Hepatocyte (in vitro differentiated cells): ENCODE measurements at regions not wholly inside any gene's neighbourhood (a gene's known extent, or its start where the extent isn't known, plus 50 kb on each side); places are given as distances from the start of the nearest gene placed in this dataset.

Experiments used
- EZH2 ChIP-seq: fragments of 200-600 bp; sonication (generic); IDR thresholded peaks from 2 replicates; pipeline ENCODE4 v1.6.1; 2016; ENCODE audit warnings: antibody characterized with exemption, mild to moderate bottlenecking, borderline replicate concordance
- TF ChIP-seq, protein P1 (sequence below): fragments of 200-600 bp; sonication (generic); IDR thresholded peaks from 2 replicates; pipeline ENCODE4 v1.5.1; 2016; ENCODE audit warnings: antibody characterized with exemption, mild to moderate bottlenecking; ENCODE audit not compliant: poor library complexity

DNA sequence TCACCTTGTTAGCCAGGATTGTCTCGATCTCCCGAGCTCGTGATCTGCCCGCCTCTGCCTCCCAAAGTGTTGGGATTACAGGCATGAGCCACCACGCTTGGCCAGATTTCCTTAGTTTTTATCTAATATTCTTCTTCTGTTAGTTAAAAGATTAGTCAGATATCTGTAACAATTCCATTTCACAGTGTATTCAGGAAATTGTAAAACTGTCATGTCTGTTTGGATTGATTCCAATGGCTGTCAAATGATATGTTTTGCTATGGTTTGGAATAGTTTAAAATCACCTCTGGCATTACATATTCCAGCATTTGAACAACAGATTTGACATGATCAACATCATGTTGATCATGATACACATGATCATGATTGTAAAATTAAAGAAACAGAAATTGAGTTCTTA lies 193.6 kb upstream of the DAB2 start:
- TF ChIP-seq, protein P1, sequence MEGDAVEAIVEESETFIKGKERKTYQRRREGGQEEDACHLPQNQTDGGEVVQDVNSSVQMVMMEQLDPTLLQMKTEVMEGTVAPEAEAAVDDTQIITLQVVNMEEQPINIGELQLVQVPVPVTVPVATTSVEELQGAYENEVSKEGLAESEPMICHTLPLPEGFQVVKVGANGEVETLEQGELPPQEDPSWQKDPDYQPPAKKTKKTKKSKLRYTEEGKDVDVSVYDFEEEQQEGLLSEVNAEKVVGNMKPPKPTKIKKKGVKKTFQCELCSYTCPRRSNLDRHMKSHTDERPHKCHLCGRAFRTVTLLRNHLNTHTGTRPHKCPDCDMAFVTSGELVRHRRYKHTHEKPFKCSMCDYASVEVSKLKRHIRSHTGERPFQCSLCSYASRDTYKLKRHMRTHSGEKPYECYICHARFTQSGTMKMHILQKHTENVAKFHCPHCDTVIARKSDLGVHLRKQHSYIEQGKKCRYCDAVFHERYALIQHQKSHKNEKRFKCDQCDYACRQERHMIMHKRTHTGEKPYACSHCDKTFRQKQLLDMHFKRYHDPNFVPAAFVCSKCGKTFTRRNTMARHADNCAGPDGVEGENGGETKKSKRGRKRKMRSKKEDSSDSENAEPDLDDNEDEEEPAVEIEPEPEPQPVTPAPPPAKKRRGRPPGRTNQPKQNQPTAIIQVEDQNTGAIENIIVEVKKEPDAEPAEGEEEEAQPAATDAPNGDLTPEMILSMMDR = no peak
- TF ChIP-seq EZH2 = no peak
